GM23248 (cell line): ENCODE measurements at regions not wholly inside any gene's neighbourhood (a gene's known extent, or its start where the extent isn't known, plus 50 kb on each side); places are given as distances from the start of the nearest gene placed in this dataset.

Experiments used
- EZH2 ChIP-seq: fragments of 200-600 bp; sonication (generic); IDR thresholded peaks from 2 replicates; pipeline ENCODE4 v1.6.1; 2018; ENCODE audit warnings: antibody characterized with exemption, mild to moderate bottlenecking; ENCODE audit not compliant: insufficient read depth, poor library complexity, severe bottlenecking
- EZH2phosphoT487 ChIP-seq: fragments of 200-600 bp; sonication (generic); IDR thresholded peaks from 2 replicates; pipeline ENCODE4 v1.6.1; 2018; ENCODE audit warnings: antibody characterized with exemption, moderate library complexity, mild to moderate bottlenecking, low read depth; ENCODE audit not compliant: insufficient read depth

DNA sequence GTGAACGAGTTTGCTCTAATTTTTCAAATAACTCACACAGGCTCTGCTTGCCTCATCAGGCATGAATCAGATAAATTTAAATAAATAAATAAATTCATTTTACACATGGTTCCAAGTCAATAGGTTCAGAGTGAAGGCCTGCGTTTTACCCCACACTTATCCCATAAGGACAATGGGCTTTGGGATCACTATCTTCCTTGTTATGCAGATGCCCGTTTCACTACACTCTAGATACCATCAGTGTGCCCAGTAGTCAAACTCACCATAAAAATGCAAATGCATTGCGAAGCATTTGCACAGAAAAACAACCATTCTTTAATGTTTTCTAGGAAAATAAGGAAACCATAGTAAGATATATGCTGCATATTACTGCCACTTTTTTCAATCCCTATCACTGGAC is 155.9 kb upstream of the CCDC196 start:
- TF ChIP-seq EZH2 (no peak), EZH2phosphoT487 (no peak)
